Suprapubic skin (tissue), 4 donors: ENCODE measurements at regions not wholly inside any gene's neighbourhood (a gene's known extent, or its start where the extent isn't known, plus 50 kb on each side); places are given as distances from the start of the nearest gene placed in this dataset.
"Not testable (repeated sequence)": the region's sequence is repeated elsewhere in the genome, so short reads cannot be mapped to it uniquely, and the experiment has no call there.

ENCODE experiments used
- CTCF ChIP-seq, 2 donors: fragments of 200-600 bp in 1 of 2; fragments of 450-650 bp in 1 of 2; sonication (generic) in 1 of 2; IDR thresholded peaks; one replicate each; pipeline ENCODE4 v1.5.1; 2016 to 2019; ENCODE audit warnings: antibody characterized with exemption in 2 of 2, mild to moderate bottlenecking in 1 of 2, moderate library complexity in 1 of 2
- EP300 ChIP-seq: sonication (generic); formaldehyde crosslinking; IDR thresholded peaks from one replicate; pipeline ENCODE4 v1.6.1; 2017; ENCODE audit warnings: antibody characterized with exemption
- POLR2A ChIP-seq, 2 donors: fragments of 450-650 bp; IDR thresholded peaks; one replicate each; pipeline ENCODE4 v1.6.1; 2017; ENCODE audit warnings: antibody characterized with exemption in 2 of 2, mild to moderate bottlenecking in 2 of 2, moderate library complexity in 2 of 2
- POLR2AphosphoS5 ChIP-seq, 3 donors: sonication (generic); formaldehyde crosslinking; IDR thresholded peaks; one replicate each; pipeline ENCODE4 v1.6.1; 2017; ENCODE audit warnings: antibody characterized with exemption in 3 of 3

GRCh38 chrY:7371953-7372352, 460.4 kb upstream of the AMELY start:
- not testable (repeated sequence) for TF ChIP-seq POLR2A (IDR thresholded peaks at IDR 0.05); CTCF (IDR thresholded peaks at IDR 0.05); POLR2AphosphoS5 (IDR thresholded peaks at IDR 0.05); EP300
